PC-3 (cell line): ENCODE measurements at regions not wholly inside any gene's neighbourhood (a gene's known extent, or its start where the extent isn't known, plus 50 kb on each side); places are given as distances from the start of the nearest gene placed in this dataset.

Experiments
- ATAC-seq: fragments of 200-7000 bp; cut with Tn5 transposase; 2 replicates; pipeline ENCODE4 v1.9.1; 2020; ENCODE audit warnings: mild to moderate bottlenecking, moderate library complexity
- BruUV-seq: library from RNA; stranded (reverse); fragments of 400-500 nt; replicated peaks from 2 replicates; lab custom pipeline; 2021; lab: Mats Ljungman, UMichigan
- CTCF ChIA-PET: fragments of 300-600 bp; sonication (Branson Sonifier 250); formaldehyde crosslinking; loops from one replicate; lab custom pipeline; 2022; ENCODE audit warnings: antibody characterized with exemption; lab: Charles Lee
- POLR2A ChIA-PET: fragments of 300-600 bp; sonication (Branson Sonifier 250); formaldehyde crosslinking; loops from one replicate; lab custom pipeline; 2022; ENCODE audit warnings: antibody characterized with exemption; ENCODE audit not compliant: unreplicated experiment; lab: Charles Lee
- DNase-seq: peaks from one replicate; pipeline ENCODE4 v3.0.0-alpha.2; 2015
- H2AFZ ChIP-seq: fragments of 300-600 bp; sonication (generic); 2 replicates; pipeline ENCODE4 v1.6.0; 2016; ENCODE audit warnings: antibody characterized with exemption, low read length
- H3F3A ChIP-seq: fragments of 300-600 bp; sonication (generic); one replicate; pipeline ENCODE4 v1.6.0; 2017; ENCODE audit warnings: antibody characterized with exemption, low read length, control low read depth, mild to moderate bottlenecking; ENCODE audit not compliant: unreplicated experiment
- H3K27ac ChIP-seq: fragments of 300-600 bp; sonication (generic); 2 replicates; pipeline ENCODE4 v1.5.1; 2016; ENCODE audit warnings: mild to moderate bottlenecking, low read length
- H3K27me3 ChIP-seq: fragments of 300-600 bp; sonication (generic); 2 replicates; pipeline ENCODE4 v1.6.1; 2016; ENCODE audit warnings: low read length, mixed read lengths
- H3K36me3 ChIP-seq: fragments of 300-600 bp; sonication (generic); 2 replicates; pipeline ENCODE4 v1.6.1; 2016; ENCODE audit warnings: low read depth, mixed run types, low read length, mixed read lengths
- H3K4me1 ChIP-seq: fragments of 300-600 bp; sonication (generic); 2 replicates; pipeline ENCODE4 v1.5.1; 2016; ENCODE audit warnings: low read length; ENCODE audit not compliant: insufficient read depth
- H3K4me2 ChIP-seq: fragments of 300-600 bp; sonication (generic); 2 replicates; pipeline ENCODE4 v1.6.0; 2016; ENCODE audit warnings: low read length
- H3K4me3 ChIP-seq: fragments of 300-600 bp; sonication (generic); 2 replicates; pipeline ENCODE4 v1.5.1; 2016; ENCODE audit warnings: mild to moderate bottlenecking, low read length, mixed read lengths
- H3K79me2 ChIP-seq: fragments of 300-600 bp; sonication (generic); 2 replicates; pipeline ENCODE4 v1.6.1; 2017; ENCODE audit warnings: low read length, mixed read lengths
- H3K9ac ChIP-seq: fragments of 300-600 bp; sonication (generic); 2 replicates; pipeline ENCODE4 v1.6.0; 2016; ENCODE audit warnings: mild to moderate bottlenecking, low read length
- H3K9me2 ChIP-seq: fragments of 300-600 bp; sonication (generic); replicated peaks from 2 replicates; pipeline ENCODE4 v1.6.1; 2016; ENCODE audit warnings: mixed run types, low read length, mixed read lengths
- H3K9me3 ChIP-seq: fragments of 300-600 bp; sonication (generic); 2 replicates; pipeline ENCODE4 v1.6.1; 2016; ENCODE audit warnings: low read length, mixed read lengths
- H4K20me1 ChIP-seq: fragments of 300-600 bp; sonication (generic); 2 replicates; pipeline ENCODE4 v1.6.1; 2016; ENCODE audit warnings: low read length, mixed read lengths
- CTCF ChIP-seq: fragments of 300-600 bp; sonication (generic); conservative IDR thresholded peaks from 2 replicates; pipeline ENCODE4 v1.5.1; 2017; ENCODE audit warnings: antibody characterized with exemption, low read depth, mild to moderate bottlenecking, low read length
- EZH2 ChIP-seq: fragments of 300-600 bp; sonication (generic); IDR thresholded peaks from one replicate; pipeline ENCODE4 v1.6.1; 2017; ENCODE audit warnings: antibody characterized with exemption, mild to moderate bottlenecking, low read length; ENCODE audit not compliant: unreplicated experiment
- EZH2phosphoT487 ChIP-seq: fragments of 300-600 bp; sonication (generic); IDR thresholded peaks from 2 replicates; pipeline ENCODE4 v1.6.1; 2018; ENCODE audit warnings: mild to moderate bottlenecking, antibody characterized with exemption, low read length, borderline replicate concordance
- intact Hi-C: fragments of 100-400 bp; cut with micrococcal nuclease; formaldehyde crosslinking; loops from 2 replicates; pipeline ENCODE4 v1.9.0; 2023

GRCh38 chr13:65909501-65909900 lies 1320.6 kb downstream of the PCDH9 start:
- H3K9me2 ChIP-seq: no peaks in the 10 kb centered on the region
- CTCF ChIA-PET: no interaction called here
- no peaks in the 10 kb centered on the region for H3F3A ChIP-seq
- H3K27ac ChIP-seq: no peak overlapping the region
- no peak overlapping the region for H3K4me2 ChIP-seq
- H3K79me2 ChIP-seq: no peaks in the 10 kb centered on the region
- H4K20me1 ChIP-seq: no peaks in the 10 kb centered on the region
- intact Hi-C loops: no loop called here
- peaks cover 27% of the 10 kb centered on the region for H3K4me1 ChIP-seq
- H3K36me3 ChIP-seq: no peaks in the 10 kb centered on the region; the same call in 1 of the 2 replicates
- TF ChIP-seq EZH2phosphoT487 (no peak), EZH2 (no peak), CTCF (no peak)
- no peaks in the 10 kb centered on the region for H3K27me3 ChIP-seq
- no peak overlapping the region for H2AFZ ChIP-seq
- DNase-seq (peak; percentile 16), ATAC-seq (no peak)
- no peaks in the 10 kb centered on the region; the same call in 1 of the 2 replicates for H3K9me3 ChIP-seq
- BruUV-seq: no TSS peak
- H3K4me3 ChIP-seq: no peak overlapping the region
- no peak overlapping the region for H3K9ac ChIP-seq
- POLR2A ChIA-PET: no interaction called here

GRCh38 chr13:65907666-65908525 lies 1322.2 kb downstream of the PCDH9 start:
- Histone ChIP-seq H3K4me3 (no peak overlapping the region), H3K4me2 (no peak overlapping the region), H3K9me3 (no peaks in the 10 kb centered on the region; the same call in 1 of the 2 replicates), H3K27ac (no peak overlapping the region), H3K27me3 (no peaks in the 10 kb centered on the region), H3F3A (no peaks in the 10 kb centered on the region), H3K36me3 (no peaks in the 10 kb centered on the region; the same call in 1 of the 2 replicates), H3K79me2 (no peaks in the 10 kb centered on the region), H2AFZ (no peak overlapping the region), H4K20me1 (no peaks in the 10 kb centered on the region), H3K4me1 (peaks cover 14% of the 10 kb centered on the region), H3K9ac (no peak overlapping the region), H3K9me2 (no peaks in the 10 kb centered on the region)
- DNase-seq (peak; percentile 23), ATAC-seq (no peak)
- ChIA-PET POLR2A (no interaction called here), CTCF (no interaction called here)
- TF ChIP-seq EZH2: no peak
- TF ChIP-seq CTCF: no peak
- no TSS peak for BruUV-seq
- intact Hi-C loops: no loop called here

DNA sequence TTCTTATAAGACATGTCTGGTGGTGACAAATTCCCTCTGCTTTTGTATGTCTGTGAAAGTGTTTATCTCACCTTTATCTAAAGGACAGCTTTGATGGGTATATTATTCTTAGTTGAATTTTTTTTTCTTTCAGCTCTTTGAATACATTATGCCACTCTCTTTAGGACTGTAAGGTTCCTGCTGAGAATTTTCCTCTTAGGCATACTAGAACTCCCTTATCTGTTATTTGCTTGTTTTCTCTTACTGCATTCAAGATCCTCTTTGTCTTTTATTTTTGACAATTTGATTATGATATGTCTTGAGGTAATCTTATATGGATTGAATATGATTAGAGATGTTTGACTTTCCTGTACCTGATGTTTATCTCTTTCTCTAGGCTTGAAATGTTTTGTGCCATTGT lies 1328.4 kb downstream of the PCDH9 start:
- H3K36me3 ChIP-seq: no peaks in the 10 kb centered on the region
- no peaks in the 10 kb centered on the region for H3K9me2 ChIP-seq
- H3K79me2 ChIP-seq: no peaks in the 10 kb centered on the region
- no TSS peak for BruUV-seq
- H3K9me3 ChIP-seq: no peaks in the 10 kb centered on the region
- H3K4me1 ChIP-seq: no peaks in the 10 kb centered on the region
- TF ChIP-seq EZH2phosphoT487 (no peak), CTCF (no peak), EZH2 (no peak)
- H4K20me1 ChIP-seq: no peaks in the 10 kb centered on the region
- no peak for DNase-seq
- H2AFZ ChIP-seq: no peak overlapping the region
- H3K4me2 ChIP-seq: no peak overlapping the region
- no peaks in the 10 kb centered on the region for H3K27me3 ChIP-seq
- ChIA-PET POLR2A (no interaction called here), CTCF (no interaction called here)
- intact Hi-C loops: no loop called here
- H3K9ac ChIP-seq: no peak overlapping the region
- no peak overlapping the region for H3K27ac ChIP-seq
- no peak overlapping the region for H3K4me3 ChIP-seq
- ATAC-seq: no peak
- no peaks in the 10 kb centered on the region for H3F3A ChIP-seq
